Heart left ventricle (tissue), 16 donors: ENCODE measurements at regions not wholly inside any gene's neighbourhood (a gene's known extent, or its start where the extent isn't known, plus 50 kb on each side); places are given as distances from the start of the nearest gene placed in this dataset.
A peak's percentile ranks its signal among the peaks of the same experiment; 100 is the strongest.
"Not testable (repeated sequence)": the region's sequence is repeated elsewhere in the genome, so short reads cannot be mapped to it uniquely, and the experiment has no call there.

Experiments
- ATAC-seq, 4 donors: fragments of 200-7000 bp; cut with Tn5 transposase; one replicate each; pipeline ENCODE4 v1.9.1; 2020 to 2022; ENCODE audit warnings: moderate library complexity in 4 of 4, mild to moderate bottlenecking in 3 of 4, moderate number of reproducible peaks in 1 of 4
- DNase-seq, 5 donors: peaks; one replicate each; pipeline ENCODE4 v3.0.0-alpha.2; 2020
- H3K27ac ChIP-seq, 12 donors: fragments of 200-600 bp; sonication (generic) in 4 of 12; one replicate each; pipeline versions ENCODE4 v1.5.0 to v1.8.0; 2016 to 2022; ENCODE audit warnings: mild to moderate bottlenecking in 2 of 12
- H3K27me3 ChIP-seq, 9 donors: fragments of 200-600 bp; sonication (generic) in 2 of 9; one replicate each; pipeline versions ENCODE4 v1.5.1 to v1.8.0; 2016 to 2022; ENCODE audit warnings: mild to moderate bottlenecking in 3 of 9
- H3K36me3 ChIP-seq, 9 donors: fragments of 200-600 bp; sonication (generic) in 2 of 9; one replicate each; pipeline versions ENCODE4 v1.5.0 to v1.8.0; 2018 to 2022; ENCODE audit warnings: mild to moderate bottlenecking in 2 of 9
- H3K4me1 ChIP-seq, 12 donors: fragments of 200-600 bp; sonication (generic) in 4 of 12; one replicate each; pipeline versions ENCODE4 v1.5.0 to v1.8.0; 2016 to 2022; ENCODE audit warnings: mild to moderate bottlenecking in 3 of 12
- H3K4me3 ChIP-seq, 12 donors: fragments of 200-600 bp; sonication (generic) in 4 of 12; one replicate each; pipeline versions ENCODE4 v1.5.0 to v1.8.0; 2017 to 2022; ENCODE audit warnings: mild to moderate bottlenecking in 9 of 12, moderate library complexity in 4 of 12
- H3K9me3 ChIP-seq, 12 donors: fragments of 200-600 bp; sonication (generic) in 4 of 12; one replicate each; pipeline versions ENCODE4 v1.5.0 to v1.8.0; 2016 to 2022; ENCODE audit warnings: mild to moderate bottlenecking in 1 of 12
- CTCF ChIP-seq, 12 donors: fragments of 200-600 bp; sonication (generic) in 4 of 12; IDR thresholded peaks; one replicate each; pipeline versions ENCODE4 v1.5.0 to v1.8.0; 2018 to 2022; ENCODE audit warnings: antibody characterized with exemption in 12 of 12, mild to moderate bottlenecking in 5 of 12
- POLR2A ChIP-seq, 2 donors: fragments of 450-650 bp; IDR thresholded peaks; one replicate each; pipeline ENCODE4 v1.6.1; 2017; ENCODE audit warnings: antibody characterized with exemption in 2 of 2, mild to moderate bottlenecking in 2 of 2, moderate library complexity in 2 of 2
- WGBS, 4 donors: extraction: QIAGEN DNeasy Blood & Tissue Kit in 2 of 4; methylation state at CpG; one replicate each; pipeline versions ENCODE4 v1.1.5 to v1.1.7; 2013 to 2018; 5-methylcytosine and 5-hydroxymethylcytosine counted together
- intact Hi-C, 10 donors: fragments of 100-400 bp; cut with DNase I; formaldehyde crosslinking; loops; one replicate each; pipeline versions ENCODE4 v1.11.1 to v1.14.2; 2022
- donor health status: ischemic (EF 13 %, LVEDD 7.1; RV severe dilation, severe dysfunction).
- donor health status: healthy with polysubstance abuse.
- donor health status: DM: no; HTN: yes; CAD: no.
- donor health status: DM: no; HTN: no; CAD: no.
- donor health status: ischemic (EF 25% LVEDD 6.9; RV normal size, moderate dysfunction).
- donor health status: ischemic (EF 25% LVEDD 5.7; RV mildly dilated, moderate dysfunction).
- donor health status: healthy.
- donor health status: DM: yes; HTN: yes; CAD: no.
- donor health status: ischemic (EF 35%, LVEDD 5.7; RV mildly dilated, moderate dysfunction).
- donor health status: nonischemic (EF 11% LVEDD 7.7; RV severe dilation, severe dysfunction).
- donor health status: DM: yes; HTN: yes; CAD: no.
- donor health status: PGD.
- donor health status: ischemic (EF 29% LVEDD 5.4; RV normal size, mild dysfunction).
- donor health status: nonischemic (EF 23%, LVEDD 6.1; RV moderate dilation, normal function).

GRCh38 chr13:33410619-33411018 lies 125.1 kb upstream of the STARD13 start:
- no peak overlapping the region for H3K4me3 ChIP-seq
- H3K36me3 ChIP-seq = no peaks in the 10 kb centered on the region
- intact Hi-C loops = no loop called here
- peak overlapping the region in 1 of 12 donors; percentile 67 for H3K27ac ChIP-seq
- no peaks in the 10 kb centered on the region for H3K9me3 ChIP-seq
- WGBS, 4 donors = 90 to 95% (median 93%) methylated on average over 2 of the region's 2 CpGs
- peaks cover 0 to 8% (median 0%) of the 10 kb centered on the region in 12 donors for H3K4me1 ChIP-seq
- DNase-seq = no peak
- H3K27me3 ChIP-seq = no peaks in the 10 kb centered on the region
- no peak for TF ChIP-seq POLR2A (IDR thresholded peaks at IDR 0.05)
- TF ChIP-seq CTCF (IDR thresholded peaks at IDR 0.05) = no peak
- ATAC-seq = no peak

DNA sequence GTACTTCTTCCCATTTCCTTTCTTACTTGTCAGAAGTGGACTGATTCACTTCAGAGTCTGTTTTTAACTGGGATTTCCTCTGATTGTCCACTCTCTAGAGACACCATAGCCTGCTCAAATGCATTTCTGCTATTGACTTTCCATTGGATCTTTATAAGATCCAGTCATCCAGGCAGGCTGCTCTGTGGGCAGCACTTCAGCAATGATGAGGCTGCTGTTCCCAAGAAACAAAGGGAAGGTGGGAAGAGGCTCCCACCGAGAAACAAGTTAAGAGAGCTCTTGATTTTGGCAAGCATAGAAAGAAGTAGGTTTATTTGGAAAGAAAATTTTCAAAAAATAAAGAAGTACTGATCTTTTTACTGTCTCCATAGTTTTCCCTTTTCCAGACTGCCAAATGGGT lies 125.8 kb upstream of the STARD13 start:
- ATAC-seq = no peak
- peak overlapping the region in 1 of 12 donors; percentile 67 for H3K27ac ChIP-seq
- DNase-seq = no peak
- H3K27me3 ChIP-seq = no peaks in the 10 kb centered on the region
- 66 to 71% (median 67%) methylated on average over 1 of the region's 1 CpG for WGBS, 4 donors
- no peak overlapping the region for H3K4me3 ChIP-seq
- intact Hi-C loops = no loop called here
- H3K9me3 ChIP-seq = no peaks in the 10 kb centered on the region
- H3K36me3 ChIP-seq = no peaks in the 10 kb centered on the region
- no peak for TF ChIP-seq CTCF (IDR thresholded peaks at IDR 0.05)
- TF ChIP-seq POLR2A (IDR thresholded peaks at IDR 0.05) = no peak
- H3K4me1 ChIP-seq = peaks cover 0 to 8% (median 0%) of the 10 kb centered on the region in 12 donors

DNA sequence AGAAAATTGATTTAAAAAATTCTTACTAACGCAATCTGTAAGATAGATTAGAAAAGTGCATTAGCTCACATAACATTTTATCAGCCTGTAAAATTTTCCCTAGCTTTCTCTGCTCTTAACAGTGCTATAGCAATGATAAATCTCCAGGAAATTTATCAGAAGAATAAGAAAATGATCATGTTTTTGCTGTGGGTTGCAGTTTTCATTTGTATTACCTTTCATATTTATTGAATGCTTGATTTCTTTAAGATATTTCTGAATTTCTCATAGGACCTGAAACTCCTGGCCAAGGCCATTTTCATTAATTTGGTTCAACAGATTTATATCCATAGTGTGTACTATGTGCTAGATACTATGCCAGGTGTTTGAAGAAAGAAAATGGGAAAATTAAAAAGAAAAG lies 130.3 kb upstream of the STARD13 start:
- Histone ChIP-seq H3K27ac (no peak overlapping the region), H3K4me3 (no peak overlapping the region), H3K9me3 (no peaks in the 10 kb centered on the region), H3K4me1 (no peaks in the 10 kb centered on the region), H3K36me3 (no peaks in the 10 kb centered on the region), H3K27me3 (no peaks in the 10 kb centered on the region)
- intact Hi-C loops = no loop called here
- 95 to 99% (median 98%) methylated on average over 1 of the region's 1 CpG for whole genome bisulfite sequencing, 4 donors
- TF ChIP-seq POLR2A (IDR thresholded peaks at IDR 0.05) = no peak
- TF ChIP-seq CTCF (IDR thresholded peaks at IDR 0.05) = no peak
- DNase-seq (no peak), ATAC-seq (no peak)

- H3K27ac ChIP-seq, ATAC-seq, H3K27me3 ChIP-seq, H3K4me3 ChIP-seq, intact Hi-C loops, H3K36me3 ChIP-seq, H3K4me1 ChIP-seq, DNase-seq, H3K9me3 ChIP-seq: not testable (repeated sequence)
- 79 to 93% (median 92%) methylated on average over 7 of the region's 7 CpGs for WGBS, 4 donors
Measured at GRCh38 chr13:33418224-33418953, 132.8 kb upstream of the STARD13 start.

DNA sequence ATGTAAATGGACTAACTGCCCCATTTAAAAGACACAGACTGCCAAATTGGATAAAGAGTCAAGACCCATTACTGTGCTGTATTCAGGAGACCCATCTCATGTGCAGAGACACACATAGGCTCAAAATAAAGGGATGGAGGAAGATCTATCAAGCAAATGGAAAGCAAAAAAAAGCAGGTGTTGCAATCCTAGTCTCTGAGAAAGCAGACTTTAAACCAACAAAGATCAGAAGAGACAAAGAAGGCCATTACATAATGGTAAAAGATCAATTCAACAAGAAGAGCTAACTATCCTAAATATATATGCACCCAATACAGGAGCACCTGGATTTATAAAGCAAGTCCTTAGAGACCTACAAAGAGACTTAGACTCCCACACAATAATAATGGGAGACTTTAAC lies 134.6 kb upstream of the STARD13 start:
- H3K4me1 ChIP-seq, H3K4me3 ChIP-seq, intact Hi-C loops, H3K9me3 ChIP-seq, DNase-seq, H3K27ac ChIP-seq, ATAC-seq, H3K36me3 ChIP-seq, H3K27me3 ChIP-seq: not testable (repeated sequence)
